ENCODE measurements at regions not wholly inside any gene's neighbourhood (a gene's known extent, or its start where the extent isn't known, plus 50 kb on each side); places are given as distances from the start of the nearest gene placed in this dataset.
A peak's percentile ranks its signal among the peaks of the same experiment; 100 is the strongest.

GRCh38 chr2:239475161-239476028, 74.6 kb upstream of the HDAC4 start:
- no peak for DNase-seq (ENCODE audit: low read depth)

DNA sequence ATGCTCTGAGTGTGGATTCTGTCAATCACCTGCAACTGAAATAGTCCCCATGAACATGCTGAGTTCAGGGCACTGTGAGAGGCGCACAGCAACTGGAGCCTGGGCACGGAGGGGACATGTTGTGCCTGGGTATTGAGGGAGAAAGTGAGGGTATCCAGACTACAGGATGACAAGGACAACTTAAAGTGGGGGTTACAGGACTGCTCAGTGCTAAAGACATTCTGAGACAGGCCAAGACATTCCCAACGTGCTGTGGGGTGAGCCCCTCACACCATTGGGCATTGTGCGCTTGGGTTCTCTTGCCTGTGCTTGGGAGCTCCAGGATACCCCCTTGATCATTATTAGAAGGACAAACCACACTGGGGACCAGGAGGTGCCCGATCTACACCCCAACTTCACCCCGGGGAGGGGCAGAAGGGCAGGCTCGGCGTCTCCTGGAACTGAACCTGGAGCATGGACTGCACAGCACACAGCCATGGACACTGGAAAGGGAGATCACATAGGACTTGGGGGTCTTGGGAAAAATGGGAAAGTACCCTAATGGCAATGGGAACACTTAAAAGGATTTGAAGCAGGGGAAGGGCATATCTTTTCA, 72.5 kb upstream of the HDAC4 start:
- no peak for DNase-seq (ENCODE audit: low read depth)

DNA sequence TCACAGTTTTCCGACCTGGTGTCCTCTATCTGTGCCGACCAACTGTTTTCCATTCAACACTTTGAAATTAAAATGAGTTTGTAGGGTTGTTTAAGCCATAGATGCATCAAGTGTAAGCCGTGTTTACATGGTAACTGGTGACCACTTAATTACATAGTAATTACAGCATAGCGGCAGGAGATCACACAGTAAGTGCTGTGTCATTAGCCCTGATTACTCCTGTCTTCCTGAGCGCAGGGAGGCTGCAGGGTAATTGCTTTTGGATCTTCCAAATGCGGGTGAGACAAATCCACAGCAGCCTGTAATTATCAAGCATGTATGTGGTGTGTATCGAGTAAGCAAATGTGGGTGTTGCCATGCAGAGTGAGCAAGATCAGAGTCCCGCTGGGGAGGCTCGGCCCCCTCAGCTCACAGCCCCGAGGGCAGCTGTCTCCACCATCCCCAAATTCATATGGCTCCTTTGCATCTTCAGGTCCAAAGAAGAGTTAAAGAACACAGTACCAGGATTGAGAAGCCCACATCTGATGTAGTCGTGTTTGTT, 71.5 kb upstream of the HDAC4 start:
- DNase-seq (ENCODE audit: low read depth) = no peak

DNA sequence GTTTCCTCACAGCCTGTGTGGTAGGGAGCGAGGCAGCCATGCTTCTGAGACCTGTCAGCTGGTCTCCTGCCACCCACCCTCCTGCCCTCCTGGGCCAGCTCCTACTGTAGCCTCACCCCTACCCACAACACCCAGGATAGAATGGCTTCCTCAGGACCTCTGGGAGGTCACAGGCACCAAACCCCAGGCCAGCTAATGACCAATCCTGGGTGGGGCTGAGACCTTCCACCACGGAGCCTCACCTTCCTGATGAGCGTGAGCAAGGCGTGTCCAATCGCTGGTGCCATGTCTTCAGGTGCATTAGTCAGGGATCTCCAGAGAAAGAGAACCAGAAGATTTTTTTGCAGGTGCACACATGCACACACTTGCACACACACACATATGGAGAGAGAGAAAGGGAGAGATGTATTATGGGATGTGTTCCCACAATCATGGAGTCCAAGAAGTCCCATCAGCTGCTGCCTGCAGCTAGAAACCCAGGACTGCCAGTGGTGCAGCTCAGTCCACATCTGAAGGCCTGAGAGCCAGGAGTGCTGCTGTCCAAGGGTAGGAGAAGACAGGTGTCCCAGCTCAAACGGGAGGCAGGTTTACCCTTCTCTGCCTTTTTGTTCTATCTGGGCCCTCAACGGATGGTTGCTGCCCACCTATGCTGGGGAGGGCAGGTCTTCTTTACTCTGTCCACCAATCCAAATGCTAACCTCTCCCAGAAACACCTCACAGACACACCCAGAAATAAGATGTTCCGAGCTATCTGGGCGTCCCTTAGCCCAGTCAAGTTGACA, 70.4 kb upstream of the HDAC4 start:
- DNase-seq (ENCODE audit: low read depth) = no peak

DNA sequence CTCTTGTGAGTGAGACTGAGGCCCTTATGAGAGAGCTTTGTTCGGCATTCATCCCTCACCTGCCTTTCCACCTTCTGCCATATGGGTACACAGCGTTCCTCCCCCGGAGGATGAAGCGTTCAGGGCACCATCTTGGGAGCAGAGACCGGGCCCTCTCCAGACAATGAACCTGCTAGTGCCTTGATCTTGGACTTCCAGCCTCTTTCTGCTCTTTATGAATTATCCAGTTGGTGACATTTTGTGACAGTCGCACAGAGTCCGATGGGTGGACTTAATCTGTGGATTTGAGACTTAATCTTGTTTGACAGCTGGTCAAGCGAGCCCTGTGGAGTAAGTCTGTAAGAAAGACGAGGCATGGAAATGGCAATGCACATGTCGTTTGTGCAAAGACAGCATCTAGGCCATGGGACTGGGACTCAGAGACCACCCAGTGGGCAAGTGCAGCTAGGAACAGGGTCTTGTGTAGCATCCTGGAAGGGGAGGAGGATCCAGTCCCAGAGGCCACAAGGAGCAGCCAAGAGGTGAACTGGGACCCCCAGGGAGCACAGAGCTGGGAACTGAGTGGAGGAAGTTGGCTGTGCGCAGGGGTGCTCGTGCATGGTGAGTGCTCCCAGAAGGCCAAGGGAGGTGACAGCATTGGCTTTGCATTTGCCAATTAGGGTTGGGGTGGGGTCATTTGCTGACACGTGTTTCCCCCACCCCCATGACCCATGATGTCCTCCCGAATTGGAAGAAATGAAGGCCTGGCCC, 69.5 kb upstream of the HDAC4 start:
- DNase-seq (ENCODE audit: low read depth) = no peak

DNA sequence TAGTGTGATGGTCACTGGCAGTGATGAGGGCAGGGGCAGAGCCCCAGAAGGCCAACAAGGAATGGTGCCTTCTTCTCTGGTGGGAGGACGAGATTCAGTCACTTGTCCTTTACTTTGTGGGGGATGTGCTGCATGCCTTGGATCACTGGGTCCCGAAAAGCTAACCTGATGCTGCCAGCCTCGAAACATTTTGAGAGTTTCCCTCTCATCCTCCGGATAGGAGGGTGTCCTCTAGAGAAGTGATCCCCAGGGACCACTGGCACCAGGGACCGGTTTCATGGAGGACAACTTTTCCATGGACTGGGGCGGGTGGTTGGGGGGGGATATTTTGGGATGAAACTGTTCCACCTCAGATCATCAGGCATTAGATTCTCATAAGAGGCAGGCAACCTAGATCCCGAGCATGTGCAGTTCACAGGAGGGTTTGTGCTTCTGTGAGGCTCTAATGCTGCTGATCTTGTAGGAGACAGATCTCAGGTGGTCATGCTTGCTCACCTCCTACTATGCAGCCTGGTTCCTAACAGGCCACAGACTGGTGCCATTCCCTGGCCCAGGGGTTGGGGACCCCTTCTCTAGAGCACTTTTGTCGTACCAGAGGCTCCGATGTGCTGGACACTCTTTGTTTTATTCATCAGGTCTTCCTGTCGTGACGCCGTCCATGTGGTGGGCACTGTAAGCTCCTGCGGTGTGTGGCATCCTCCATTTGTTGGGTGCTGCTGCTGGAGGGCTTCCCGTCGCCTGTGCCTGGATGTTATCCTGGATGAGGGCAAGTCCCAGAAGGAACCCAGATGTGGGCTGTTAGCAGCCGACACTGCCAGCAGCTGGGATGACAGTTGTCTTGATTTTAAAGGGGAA, 68.5 kb upstream of the HDAC4 start:
- no peak for DNase-seq (ENCODE audit: low read depth)

DNA sequence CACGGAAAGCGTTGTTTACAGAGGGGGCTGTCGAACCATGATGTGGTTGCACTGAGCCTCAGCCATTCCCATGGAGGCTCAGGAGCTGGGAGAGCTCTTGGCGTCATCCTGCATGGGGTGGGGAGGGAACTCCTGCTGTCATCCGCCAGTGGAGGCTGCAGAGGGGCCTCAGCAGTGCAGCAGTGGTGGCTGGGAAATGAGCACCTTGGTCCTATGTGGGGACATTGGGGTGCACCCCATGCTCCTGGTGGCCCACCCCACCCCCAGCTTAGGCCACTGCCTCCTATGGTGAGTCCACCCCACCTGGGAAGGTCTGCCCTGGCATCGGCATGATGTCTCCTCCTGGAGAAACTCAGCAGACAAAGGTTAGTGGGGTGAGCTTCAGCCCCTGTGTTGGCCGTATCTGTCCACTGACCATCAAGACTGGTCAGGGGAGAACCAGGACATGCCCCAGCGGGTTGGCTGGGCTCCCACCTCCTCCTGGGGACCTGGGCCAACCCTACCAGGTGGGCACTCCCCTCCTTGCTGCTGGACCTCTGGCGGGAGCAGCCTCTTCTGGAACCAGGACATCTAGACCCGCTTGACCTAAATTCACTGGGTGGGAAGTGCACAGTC, 67.8 kb upstream of the HDAC4 start:
- DNase-seq (ENCODE audit: low read depth) = no peak

DNA sequence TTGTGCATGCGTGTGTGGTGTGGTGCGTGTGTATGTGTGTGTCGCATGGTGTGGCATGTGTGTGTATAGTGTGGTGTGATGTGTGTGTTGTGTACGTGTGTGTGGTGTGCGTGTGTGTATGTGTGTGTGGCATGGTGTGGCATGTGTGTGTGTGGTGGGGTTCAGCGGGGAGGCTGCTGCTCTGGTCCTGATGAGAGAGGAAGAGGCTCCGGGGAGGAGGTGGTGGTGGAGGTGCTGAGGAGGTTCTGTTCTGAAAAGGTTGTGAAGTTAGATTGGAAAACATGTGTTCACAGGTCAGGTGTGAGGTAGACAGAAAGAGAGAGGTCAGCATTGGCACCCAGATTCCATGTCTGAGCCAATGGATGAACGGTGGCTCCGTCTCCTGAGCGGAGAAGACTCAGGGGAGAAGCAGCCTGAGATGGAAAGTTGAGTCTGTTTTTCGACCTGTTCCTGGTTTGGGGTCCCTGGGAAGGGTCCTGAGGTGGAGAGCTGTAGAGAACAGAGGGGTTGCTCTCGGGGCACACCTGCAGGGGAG, 67.2 kb upstream of the HDAC4 start:
- DNase-seq (ENCODE audit: low read depth) = no peak

GRCh38 chr2:239467281-239467955, 66.6 kb upstream of the HDAC4 start:
- no peak for DNase-seq (ENCODE audit: low read depth)

GRCh38 chr2:239466755-239467271, 66.0 kb upstream of the HDAC4 start:
- DNase-seq (ENCODE audit: low read depth) = no peak

- DNase-seq (ENCODE audit: low read depth) = no peak
Observed at GRCh38 chr2:239466061-239466754, 65.4 kb upstream of the HDAC4 start.

GRCh38 chr2:239465017-239466001, 64.5 kb upstream of the HDAC4 start:
- DNase-seq (ENCODE audit: low read depth) = peak; percentile 68

- DNase-seq (ENCODE audit: low read depth) = no peak
Observed at GRCh38 chr2:239464166-239465016, 63.6 kb upstream of the HDAC4 start.

DNA sequence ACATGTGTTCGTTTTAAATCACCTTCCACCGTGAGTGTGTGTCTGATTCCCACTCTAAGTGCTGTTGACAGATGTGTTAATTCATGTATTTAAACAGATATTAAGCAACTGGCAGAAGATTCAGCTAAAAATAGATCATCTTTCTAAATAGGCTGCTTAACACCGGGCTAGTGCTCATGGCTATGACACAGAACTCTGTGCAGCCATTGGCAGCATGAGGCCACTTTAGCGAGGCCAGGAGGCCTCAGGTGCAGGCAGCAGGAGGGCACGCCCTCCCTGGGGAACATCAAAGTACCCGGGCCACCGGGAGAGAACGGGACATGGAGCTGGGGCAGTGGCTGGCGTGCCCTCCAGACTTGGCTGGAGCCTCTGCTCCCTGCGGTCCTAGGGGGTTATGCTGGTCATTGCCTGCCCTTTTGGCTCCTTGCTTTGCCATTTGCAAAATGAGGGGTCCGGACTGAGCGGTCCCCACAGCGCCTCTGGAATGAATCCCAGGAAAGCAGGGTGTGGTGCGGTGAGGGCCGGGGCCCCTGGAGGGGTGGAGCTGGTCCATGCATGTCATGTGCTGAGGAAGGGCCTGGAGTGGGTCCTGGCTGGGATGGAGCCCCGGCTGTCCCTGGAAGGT, 62.8 kb upstream of the HDAC4 start:
- DNase-seq (ENCODE audit: low read depth) = no peak

DNA sequence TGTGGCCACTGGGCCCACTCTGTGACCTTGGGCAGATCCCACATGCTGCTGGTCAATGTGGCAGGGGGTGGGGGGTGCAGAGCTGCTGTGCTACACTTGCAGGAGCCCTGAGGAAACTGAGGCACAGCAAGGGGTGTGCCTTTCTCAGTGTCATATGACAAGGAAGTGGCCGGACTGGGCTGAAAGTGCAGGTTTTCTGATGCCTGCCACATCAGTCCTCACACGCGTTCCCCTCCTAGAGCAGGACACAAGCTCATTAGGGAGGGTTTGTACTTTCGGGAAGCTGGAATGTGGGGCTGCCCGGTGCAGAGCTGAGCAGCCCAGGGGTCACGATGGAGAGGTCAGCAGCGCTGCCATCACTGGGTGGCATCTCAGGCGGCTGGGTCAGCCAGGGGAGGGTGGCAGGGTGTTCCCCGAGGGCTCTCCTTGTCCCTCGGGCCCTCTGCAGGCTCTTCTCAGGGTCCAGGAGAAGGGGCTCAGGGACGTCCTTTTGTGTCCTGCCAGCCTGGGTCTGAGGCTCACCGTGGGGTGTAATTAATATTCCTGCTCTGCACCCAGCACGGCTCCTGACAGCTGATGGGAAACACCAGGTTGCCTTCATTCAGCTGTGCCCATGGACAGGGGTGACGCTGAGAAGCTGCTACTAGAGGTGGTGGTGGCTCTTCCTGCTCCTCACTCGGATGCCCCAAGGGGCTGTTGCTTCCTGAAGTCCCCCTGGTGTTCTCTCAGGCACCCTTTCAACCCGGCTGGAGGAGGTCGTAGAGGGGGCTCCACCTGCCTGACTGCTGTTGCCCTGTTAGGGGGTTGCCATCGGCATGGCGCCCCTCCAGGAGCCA, 62.1 kb upstream of the HDAC4 start:
- DNase-seq (ENCODE audit: low read depth) = no peak
